ENCODE measurements at regions not wholly inside any gene's neighbourhood (a gene's known extent, or its start where the extent isn't known, plus 50 kb on each side); places are given as distances from the start of the nearest gene placed in this dataset.
A peak's percentile ranks its signal among the peaks of the same experiment; 100 is the strongest.

DNA sequence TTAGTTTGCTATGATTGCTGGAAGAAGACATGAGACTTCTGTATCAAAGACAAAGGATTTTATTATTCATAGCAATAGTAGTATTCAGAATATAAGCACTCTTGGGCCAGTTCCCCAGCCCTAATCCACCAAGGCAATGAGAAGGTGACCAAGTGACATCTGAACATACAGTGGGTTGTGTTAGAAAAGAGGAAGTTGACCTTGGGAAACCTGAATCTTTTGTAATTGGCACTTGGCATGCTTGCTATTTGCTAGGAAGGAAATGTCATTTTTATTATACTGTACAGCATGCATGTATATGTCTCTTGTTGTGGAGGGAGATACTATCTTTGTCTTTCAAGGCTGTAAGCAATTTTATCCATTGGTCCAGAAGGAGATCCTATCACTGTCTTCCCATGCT lies 216.1 kb upstream of the FAT1 start:
- Histone ChIP-seq H3K27me3 (replicated peaks) (no peaks in the 10 kb centered on the region), H3K27ac (no peak overlapping the region), H3K4me3 (ENCODE audit: low read depth, low read length) (no peak overlapping the region), H3K36me3 (replicated peaks) (no peaks in the 10 kb centered on the region)
- TF ChIP-seq, protein P1, sequence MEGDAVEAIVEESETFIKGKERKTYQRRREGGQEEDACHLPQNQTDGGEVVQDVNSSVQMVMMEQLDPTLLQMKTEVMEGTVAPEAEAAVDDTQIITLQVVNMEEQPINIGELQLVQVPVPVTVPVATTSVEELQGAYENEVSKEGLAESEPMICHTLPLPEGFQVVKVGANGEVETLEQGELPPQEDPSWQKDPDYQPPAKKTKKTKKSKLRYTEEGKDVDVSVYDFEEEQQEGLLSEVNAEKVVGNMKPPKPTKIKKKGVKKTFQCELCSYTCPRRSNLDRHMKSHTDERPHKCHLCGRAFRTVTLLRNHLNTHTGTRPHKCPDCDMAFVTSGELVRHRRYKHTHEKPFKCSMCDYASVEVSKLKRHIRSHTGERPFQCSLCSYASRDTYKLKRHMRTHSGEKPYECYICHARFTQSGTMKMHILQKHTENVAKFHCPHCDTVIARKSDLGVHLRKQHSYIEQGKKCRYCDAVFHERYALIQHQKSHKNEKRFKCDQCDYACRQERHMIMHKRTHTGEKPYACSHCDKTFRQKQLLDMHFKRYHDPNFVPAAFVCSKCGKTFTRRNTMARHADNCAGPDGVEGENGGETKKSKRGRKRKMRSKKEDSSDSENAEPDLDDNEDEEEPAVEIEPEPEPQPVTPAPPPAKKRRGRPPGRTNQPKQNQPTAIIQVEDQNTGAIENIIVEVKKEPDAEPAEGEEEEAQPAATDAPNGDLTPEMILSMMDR (IDR thresholded peaks at IDR 0.05; ENCODE audit: low read depth, low read length, missing control alignments): no peak
- DNase-seq: no peak
- in situ Hi-C loops (cut with HindIII; ENCODE audit: low pct_ligation_motif_present, low sequenced_read_pairs): loop anchor here (25.0 kb wide), 1 partner anchor 202 kb away; no protein-coding TSS in a partner anchor

DNA sequence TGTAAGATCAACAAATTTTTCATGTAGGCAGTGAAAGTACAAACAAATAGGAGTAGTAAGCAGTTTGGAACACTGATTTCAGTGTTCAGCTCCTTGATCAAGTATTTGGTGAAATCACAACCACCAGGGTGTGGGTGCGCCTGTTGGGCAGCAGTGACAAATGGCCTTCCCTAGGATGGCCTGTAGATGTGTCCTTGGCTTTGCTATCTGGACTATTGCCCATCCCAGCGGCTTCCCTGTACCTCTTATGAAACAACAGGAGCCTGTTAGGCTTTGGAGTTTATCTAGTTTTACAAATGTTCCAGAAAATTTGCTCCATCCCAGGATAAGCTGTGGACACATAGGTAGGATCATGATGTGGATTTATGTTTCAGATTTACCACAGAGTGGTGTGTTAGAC lies 216.8 kb upstream of the FAT1 start:
- Histone ChIP-seq H3K27me3 (replicated peaks) (no peaks in the 10 kb centered on the region), H3K36me3 (replicated peaks) (no peaks in the 10 kb centered on the region), H3K27ac (no peak overlapping the region), H3K4me3 (ENCODE audit: low read depth, low read length) (no peak overlapping the region)
- no peak for DNase-seq
- TF ChIP-seq, protein P1 (IDR thresholded peaks at IDR 0.05; ENCODE audit: low read depth, low read length, missing control alignments): no peak
- in situ Hi-C loops (cut with HindIII; ENCODE audit: low pct_ligation_motif_present, low sequenced_read_pairs): loop anchor here (25.0 kb wide), 1 partner anchor 203 kb away; no protein-coding TSS in a partner anchor

DNA sequence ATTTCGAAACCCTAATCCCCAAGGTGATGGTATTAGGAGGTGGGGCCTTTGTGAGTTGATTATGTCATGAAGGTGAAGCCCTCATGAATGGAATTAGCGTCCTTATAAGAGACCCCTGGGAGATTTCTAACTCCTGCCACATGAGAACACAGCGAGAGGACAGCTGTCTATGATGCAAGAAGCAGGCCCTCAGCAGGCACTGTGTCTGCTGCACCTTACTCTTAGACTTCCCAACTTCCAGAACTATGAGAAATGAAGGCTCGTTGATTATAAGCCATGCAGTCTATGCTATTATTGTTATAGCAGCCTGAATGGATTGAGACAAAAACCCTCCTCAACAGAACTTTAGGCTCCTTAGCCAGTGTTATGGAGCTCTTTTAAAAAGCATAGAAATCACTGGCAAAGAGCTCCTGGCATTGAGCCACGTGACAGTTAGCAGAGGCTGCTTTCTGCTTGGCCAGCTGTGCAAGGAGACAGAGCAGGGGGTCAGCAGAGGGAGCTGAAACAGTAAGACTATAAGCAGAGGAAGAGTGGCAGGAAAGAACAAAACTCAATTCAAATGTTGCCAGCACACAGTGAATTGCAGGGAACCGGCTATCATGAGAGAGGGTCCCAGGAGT lies 219.2 kb upstream of the FAT1 start:
- H3K27me3 ChIP-seq (replicated peaks): no peaks in the 10 kb centered on the region
- no peak for DNase-seq
- TF ChIP-seq, protein P1 (IDR thresholded peaks at IDR 0.05; ENCODE audit: low read depth, low read length, missing control alignments): peak; percentile 31
- no peaks in the 10 kb centered on the region for H3K36me3 ChIP-seq (replicated peaks)
- in situ Hi-C loops (cut with HindIII; ENCODE audit: low pct_ligation_motif_present, low sequenced_read_pairs): loop anchor here (25.0 kb wide), 1 partner anchor 206 kb away; no protein-coding TSS in a partner anchor
- no peak overlapping the region for H3K4me3 ChIP-seq (ENCODE audit: low read depth, low read length)
- H3K27ac ChIP-seq: no peak overlapping the region

GRCh38 chr4:186943411-186943810 lies 219.8 kb upstream of the FAT1 start:
- TF ChIP-seq, protein P1 (IDR thresholded peaks at IDR 0.05; ENCODE audit: low read depth, low read length, missing control alignments): no peak
- no peak overlapping the region for H3K27ac ChIP-seq
- no peak for DNase-seq
- no peaks in the 10 kb centered on the region for H3K27me3 ChIP-seq (replicated peaks)
- in situ Hi-C loops (cut with HindIII; ENCODE audit: low pct_ligation_motif_present, low sequenced_read_pairs): loop anchor here (25.0 kb wide), 1 partner anchor 206 kb away; no protein-coding TSS in a partner anchor
- no peak overlapping the region for H3K4me3 ChIP-seq (ENCODE audit: low read depth, low read length)
- no peaks in the 10 kb centered on the region for H3K36me3 ChIP-seq (replicated peaks)

DNA sequence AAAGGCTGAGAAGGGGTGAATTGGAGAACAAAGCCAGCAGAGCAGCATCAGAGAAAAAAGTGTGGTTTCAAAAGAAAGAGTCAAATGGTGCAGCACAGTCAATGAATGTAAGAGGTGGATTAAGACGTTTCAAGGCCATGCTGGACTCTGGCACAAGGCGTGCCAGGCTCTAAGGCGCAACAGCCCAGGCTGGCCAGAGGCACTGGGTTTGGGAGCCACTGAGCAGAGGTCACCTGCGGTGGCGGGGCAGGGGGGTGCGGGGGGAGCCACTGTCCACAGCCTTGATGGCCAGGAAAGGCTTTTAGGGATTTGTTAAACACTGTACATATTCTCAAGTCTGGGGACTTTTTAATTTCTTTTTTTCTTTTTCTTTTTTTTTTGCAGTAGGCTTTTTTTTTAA lies 222.5 kb upstream of the FAT1 start:
- TF ChIP-seq, protein P1 (IDR thresholded peaks at IDR 0.05; ENCODE audit: low read depth, low read length, missing control alignments): no peak
- in situ Hi-C loops (cut with HindIII; ENCODE audit: low pct_ligation_motif_present, low sequenced_read_pairs): loop anchor here (25.0 kb wide), 1 partner anchor 209 kb away; no protein-coding TSS in a partner anchor

More for the DNA sequence above, 222.5 kb upstream of the FAT1 start:
- Histone ChIP-seq H3K27me3 (replicated peaks) (no peaks in the 10 kb centered on the region), H3K4me3 (ENCODE audit: low read depth, low read length) (no peak overlapping the region), H3K27ac (no peak overlapping the region), H3K36me3 (replicated peaks) (no peaks in the 10 kb centered on the region)
- DNase-seq: no peak
